Keratinocyte (primary cell): ENCODE measurements at regions not wholly inside any gene's neighbourhood (a gene's known extent, or its start where the extent isn't known, plus 50 kb on each side); places are given as distances from the start of the nearest gene placed in this dataset.

ENCODE experiments used
- DNase-seq: peaks from one replicate; pipeline ENCODE4 v3.0.0-alpha.2; 2011; ENCODE audit warnings: low read depth, missing footprints, low spot score
- FAIRE-seq: peaks from 2 replicates; lab custom pipeline; 2011; peaks lifted over from hg19 to GRCh38; lab: Jason Lieb, UNC
- H2AFZ ChIP-seq: 2 replicates; pipeline ENCODE4 v1.6.0; 2012; ENCODE audit warnings: low read length, control low read depth, inconsistent platforms; ENCODE audit not compliant: control insufficient read depth
- H3K27ac ChIP-seq: 2 replicates; pipeline ENCODE4 v1.5.1; 2011; ENCODE audit warnings: low read length; ENCODE audit not compliant: control insufficient read depth, insufficient read depth
- H3K27me3 ChIP-seq: 3 replicates; pipeline ENCODE4 v1.6.0; 2011; ENCODE audit warnings: low read length; ENCODE audit not compliant: control insufficient read depth, insufficient read depth; ENCODE audit errors: extremely low read depth
- H3K36me3 ChIP-seq, 2 experiments: 2 replicates in 1 of 2; 3 replicates in 1 of 2; pipeline ENCODE4 v1.5.1; 2011; ENCODE audit warnings: low read length in 2 of 2, mild to moderate bottlenecking in 1 of 2; ENCODE audit not compliant: control insufficient read depth in 2 of 2, insufficient read depth in 2 of 2; ENCODE audit errors: extremely low read depth in 1 of 2
- H3K4me1 ChIP-seq: 3 replicates; pipeline ENCODE4 v1.5.1; 2011; ENCODE audit warnings: low read length; ENCODE audit not compliant: control insufficient read depth, insufficient read depth; ENCODE audit errors: extremely low read depth
- H3K4me2 ChIP-seq: 3 replicates; pipeline ENCODE4 v1.6.0; 2011; ENCODE audit warnings: low read depth, low read length; ENCODE audit not compliant: control insufficient read depth, insufficient read depth; ENCODE audit errors: extremely low read depth
- H3K4me3 ChIP-seq, 3 experiments: fragments of 200-600 bp in 1 of 3; sonication (generic) in 1 of 3; 2 replicates in 2 of 3; 3 replicates in 1 of 3; pipeline ENCODE4 v1.5.1; 2011 to 2016; ENCODE audit warnings: low read length in 3 of 3, mild to moderate bottlenecking in 3 of 3, control low read depth in 2 of 3, inconsistent platforms in 1 of 3, low read depth in 1 of 3, mixed read lengths in 1 of 3, mixed run types in 1 of 3, moderate library complexity in 1 of 3; ENCODE audit not compliant: control insufficient read depth in 2 of 3, insufficient read depth in 2 of 3; ENCODE audit errors: extremely low read depth in 1 of 3
- H3K79me2 ChIP-seq: 2 replicates; pipeline ENCODE4 v1.6.0; 2012; ENCODE audit warnings: low read length; ENCODE audit not compliant: control insufficient read depth, insufficient read depth
- H3K9ac ChIP-seq: 3 replicates; pipeline ENCODE4 v1.6.0; 2011; ENCODE audit warnings: low read length; ENCODE audit not compliant: control insufficient read depth, insufficient read depth; ENCODE audit errors: extremely low read depth
- H3K9me1 ChIP-seq: 3 replicates; pipeline ENCODE4 v1.6.0; 2011; ENCODE audit warnings: low read length; ENCODE audit not compliant: control insufficient read depth, insufficient read depth; ENCODE audit errors: extremely low read depth
- H3K9me3 ChIP-seq: 2 replicates; pipeline ENCODE4 v1.5.1; 2012; ENCODE audit warnings: low read depth, low read length; ENCODE audit not compliant: control insufficient read depth
- H4K20me1 ChIP-seq: 3 replicates; pipeline ENCODE4 v1.6.0; 2011; ENCODE audit warnings: low read length; ENCODE audit not compliant: control insufficient read depth, insufficient read depth; ENCODE audit errors: extremely low read depth
- CTCF ChIP-seq, 3 experiments: IDR thresholded peaks in 1 of 3; conservative IDR thresholded peaks in 1 of 3; optimal IDR thresholded peaks in 1 of 3; 2 replicates in 2 of 3; 3 replicates in 1 of 3; pipeline versions ENCODE3 to v1.5.1; 2011; ENCODE audit warnings: low read length in 3 of 3, mild to moderate bottlenecking in 3 of 3, moderate library complexity in 2 of 3, control low read depth in 1 of 3, inconsistent platforms in 1 of 3; ENCODE audit not compliant: insufficient read depth in 2 of 3; ENCODE audit errors: extremely low read depth in 1 of 3
- EZH2 ChIP-seq: IDR thresholded peaks from one replicate; pipeline ENCODE4 v1.6.1; 2012; ENCODE audit warnings: inconsistent platforms, mild to moderate bottlenecking, low read length, moderate library complexity
- dilution Hi-C: fragments of 300-500 bp; cut with MboI; formaldehyde crosslinking; loops from one replicate; pipeline ENCODE4 v1.7.0; 2020; ENCODE audit warnings: low sequenced_read_pairs; ENCODE audit not compliant: extremely low pct_ligation_motif_present

GRCh38 chr13:43979492-43979891, 99.8 kb downstream of the LACC1 start:
- DNase-seq (no peak), FAIRE-seq (no peak)
- no peak overlapping the region for H3K9ac ChIP-seq
- no peaks in the 10 kb centered on the region for H3K9me3 ChIP-seq
- H3K36me3 ChIP-seq = no peaks in the 10 kb centered on the region
- no peak overlapping the region for H3K27ac ChIP-seq
- H2AFZ ChIP-seq = no peak overlapping the region
- H3K4me1 ChIP-seq = no peaks in the 10 kb centered on the region
- no peaks in the 10 kb centered on the region for H3K9me1 ChIP-seq
- no peaks in the 10 kb centered on the region for H3K79me2 ChIP-seq
- no peak overlapping the region for H3K4me3 ChIP-seq
- no peak overlapping the region for H3K4me2 ChIP-seq
- no peak for TF ChIP-seq CTCF (optimal IDR thresholded peaks at IDR 0.05 in 1 of 3, IDR thresholded peaks at IDR 0.05 in 1 of 3, conservative IDR thresholded peaks at IDR 0.05 in 1 of 3; ENCODE audit: extremely low read depth in 1 of 3, insufficient read depth in 2 of 3, low read length in 3 of 3)
- TF ChIP-seq EZH2 = no peak
- H3K27me3 ChIP-seq = no peaks in the 10 kb centered on the region
- dilution Hi-C loops = no loop called here
- H4K20me1 ChIP-seq = no peaks in the 10 kb centered on the region

GRCh38 chr13:43980587-43980986, 100.9 kb downstream of the LACC1 start:
- dilution Hi-C loops = no loop called here
- H3K36me3 ChIP-seq = no peaks in the 10 kb centered on the region
- no peaks in the 10 kb centered on the region for H4K20me1 ChIP-seq
- TF ChIP-seq EZH2 (no peak), CTCF (optimal IDR thresholded peaks at IDR 0.05 in 1 of 3, IDR thresholded peaks at IDR 0.05 in 1 of 3, conservative IDR thresholded peaks at IDR 0.05 in 1 of 3; ENCODE audit: extremely low read depth in 1 of 3, insufficient read depth in 2 of 3, low read length in 3 of 3) (no peak)
- no peaks in the 10 kb centered on the region for H3K79me2 ChIP-seq
- no peak overlapping the region for H3K4me3 ChIP-seq
- no peak overlapping the region for H3K27ac ChIP-seq
- no peak overlapping the region for H3K4me2 ChIP-seq
- no peak overlapping the region for H2AFZ ChIP-seq
- no peaks in the 10 kb centered on the region for H3K9me3 ChIP-seq
- no peaks in the 10 kb centered on the region for H3K9me1 ChIP-seq
- FAIRE-seq (no peak), DNase-seq (no peak)
- no peaks in the 10 kb centered on the region for H3K27me3 ChIP-seq
- no peak overlapping the region for H3K9ac ChIP-seq
- no peaks in the 10 kb centered on the region for H3K4me1 ChIP-seq
